ENCODE measurements at regions not wholly inside any gene's neighbourhood (a gene's known extent, or its start where the extent isn't known, plus 50 kb on each side); places are given as distances from the start of the nearest gene placed in this dataset.

GRCh38 chr7:55304018-55304762 is 60.9 kb upstream of the LANCL2 start:
- no peak for TF ChIP-seq CTCF (IDR thresholded peaks at IDR 0.05)
- DNase-seq (ENCODE audit: low spot score), result no peak
- H3K27ac ChIP-seq, result no peak overlapping the region
- no peak overlapping the region for H3K4me3 ChIP-seq

DNA sequence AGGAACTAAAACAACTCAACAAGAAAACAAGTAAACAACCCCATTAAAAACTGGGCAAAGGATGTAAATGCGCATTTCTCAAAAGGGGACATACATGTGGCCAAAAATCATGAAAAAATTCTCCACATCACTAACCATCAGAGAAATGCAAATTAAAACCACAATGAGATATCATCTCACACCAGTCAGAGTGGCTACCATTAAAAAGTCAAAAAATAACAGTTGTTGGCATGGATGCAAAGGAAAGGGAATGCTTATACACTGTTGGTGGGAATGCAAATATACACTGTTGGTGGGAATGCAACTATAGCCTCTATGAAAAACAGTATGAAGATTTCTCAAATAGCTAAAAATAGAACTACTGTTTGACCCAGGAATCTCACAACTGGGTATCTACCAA is 60.0 kb upstream of the LANCL2 start:
- DNase-seq (ENCODE audit: low spot score), result no peak
- TF ChIP-seq CTCF (IDR thresholded peaks at IDR 0.05), result no peak
- Histone ChIP-seq H3K4me3 (no peak overlapping the region), H3K27ac (no peak overlapping the region)

- no peak for DNase-seq (ENCODE audit: low spot score)
- no peak overlapping the region for H3K27ac ChIP-seq
- no peak overlapping the region for H3K4me3 ChIP-seq
- no peak for TF ChIP-seq CTCF (IDR thresholded peaks at IDR 0.05)
Measured at GRCh38 chr7:55306331-55306730, 58.8 kb upstream of the LANCL2 start.

DNA sequence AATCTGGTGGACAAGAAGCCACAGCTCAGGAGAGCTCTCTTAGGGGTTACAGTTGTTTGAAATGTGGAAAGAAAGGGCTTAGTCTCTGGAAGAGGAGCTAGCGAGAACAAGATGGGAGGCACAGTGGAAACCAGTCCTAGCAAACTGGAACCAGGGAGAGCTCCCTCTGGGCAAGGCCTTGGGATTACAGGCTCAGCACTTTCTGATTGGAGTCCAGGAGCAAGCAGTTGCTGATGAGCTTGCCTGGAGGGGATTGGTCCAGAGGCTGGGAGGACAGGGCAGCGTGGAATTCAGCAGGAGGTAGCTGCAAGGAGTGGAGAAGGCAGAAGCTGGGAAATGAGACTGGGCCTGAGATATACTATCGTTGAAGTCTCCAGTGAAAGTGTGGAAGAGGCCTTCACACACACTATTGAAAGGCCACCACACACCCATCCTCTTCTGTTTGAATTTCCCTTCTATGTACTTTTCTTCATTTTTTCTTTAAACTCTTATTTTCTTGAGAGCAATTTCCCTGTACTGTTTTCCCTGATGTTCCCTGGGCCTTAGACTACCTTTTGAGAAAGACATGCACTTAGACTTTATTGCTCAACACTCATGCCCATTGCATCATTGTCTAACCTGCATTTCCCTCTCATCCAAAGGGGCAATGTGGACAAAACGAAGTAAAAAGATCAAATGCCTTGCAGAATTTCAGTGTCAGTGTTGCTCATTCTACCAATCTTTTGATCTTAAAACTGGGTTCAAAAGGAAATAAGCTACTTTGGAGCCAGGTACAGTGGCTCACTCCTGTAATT is 57.8 kb upstream of the LANCL2 start:
- no peak for TF ChIP-seq CTCF (IDR thresholded peaks at IDR 0.05)
- no peak for DNase-seq (ENCODE audit: low spot score)
- Histone ChIP-seq H3K4me3 (no peak overlapping the region), H3K27ac (no peak overlapping the region)

DNA sequence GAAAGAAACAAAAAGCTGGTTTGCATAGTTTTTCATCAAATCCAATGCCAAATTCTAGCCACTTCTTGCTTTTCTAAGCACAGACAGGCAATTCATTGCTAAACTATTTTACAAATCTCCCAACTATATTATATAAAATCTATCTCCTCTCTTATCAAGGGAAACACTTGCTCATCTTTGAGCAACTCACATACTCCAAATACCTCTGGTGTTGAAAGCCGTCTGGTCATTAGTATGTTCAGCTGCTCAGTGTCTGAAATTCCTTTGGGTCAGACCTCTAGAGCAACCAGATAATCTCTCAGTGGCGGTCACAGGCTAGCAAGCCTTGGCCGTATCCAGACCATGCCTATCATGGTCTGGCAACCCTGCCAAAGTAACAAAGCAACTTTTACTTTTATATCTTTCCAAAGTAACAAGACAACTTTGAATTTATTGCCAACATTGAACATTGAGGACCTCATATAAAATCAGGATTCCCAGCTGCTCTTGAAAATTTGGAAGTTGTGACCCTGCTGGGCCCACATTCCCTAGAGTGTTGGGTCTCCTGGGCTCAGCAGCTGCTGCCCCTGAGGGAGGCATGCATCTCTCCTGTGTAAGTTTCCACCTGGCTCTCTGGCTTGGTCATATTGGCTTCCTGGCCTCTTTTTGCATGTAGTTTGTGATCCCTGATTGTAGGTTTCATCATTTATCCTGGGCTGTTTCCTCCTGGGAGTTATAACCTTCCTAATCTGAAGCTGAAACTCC is 56.8 kb upstream of the LANCL2 start:
- no peak for DNase-seq (ENCODE audit: low spot score)

More for the DNA sequence above, 56.8 kb upstream of the LANCL2 start:
- H3K27ac ChIP-seq, result no peak overlapping the region
- H3K4me3 ChIP-seq, result no peak overlapping the region
- no peak for TF ChIP-seq CTCF (IDR thresholded peaks at IDR 0.05)
